Choroid plexus epithelial cell (primary cell): ENCODE measurements at regions not wholly inside any gene's neighbourhood (a gene's known extent, or its start where the extent isn't known, plus 50 kb on each side); places are given as distances from the start of the nearest gene placed in this dataset.

Source experiments
- DNase-seq: peaks from one replicate; pipeline ENCODE4 v3.0.0-alpha.2; 2010; ENCODE audit warnings: low read depth
- H3K4me3 ChIP-seq: 2 replicates; pipeline ENCODE4 v1.5.1; 2011; ENCODE audit warnings: low read depth, mild to moderate bottlenecking, control low read depth, low read length, moderate library complexity
- CTCF ChIP-seq: conservative IDR thresholded peaks from 2 replicates; pipeline ENCODE4 v1.5.1; 2011; ENCODE audit warnings: low read depth, mild to moderate bottlenecking, control low read depth, inconsistent platforms, low read length, moderate library complexity

- DNase-seq = no peak
- peak; percentile 11 for TF ChIP-seq CTCF
- H3K4me3 ChIP-seq = no peak overlapping the region
Measured at GRCh38 chr1:56148326-56149193, 430.8 kb downstream of the PLPP3 start.

- no peak overlapping the region for H3K4me3 ChIP-seq
- DNase-seq = no peak
Measured at GRCh38 chr1:56147459-56147858, 431.9 kb downstream of the PLPP3 start.

DNA sequence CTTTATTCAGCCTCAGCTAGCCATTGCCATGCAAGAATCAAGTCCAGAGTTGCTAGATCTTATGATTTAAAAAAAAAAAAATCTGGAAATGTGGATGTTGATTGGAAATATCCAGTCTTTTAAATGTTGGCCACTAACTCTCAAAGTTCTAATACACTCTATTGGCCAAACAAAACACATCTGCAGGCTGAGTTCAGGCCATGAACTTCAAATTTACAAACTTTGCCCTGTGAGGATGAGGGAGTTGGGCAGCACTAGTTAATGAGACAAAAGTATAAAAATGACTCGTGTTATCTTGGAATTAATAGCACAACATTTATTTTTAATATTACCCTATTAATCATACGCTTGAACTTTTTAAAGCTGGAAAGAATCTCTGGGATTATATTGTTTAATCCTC, 432.3 kb downstream of the PLPP3 start:
- no peak for DNase-seq
- no peak overlapping the region for H3K4me3 ChIP-seq
- TF ChIP-seq CTCF = no peak

More at GRCh38 chr1:56147459-56147858, 431.9 kb downstream of the PLPP3 start:
- no peak for TF ChIP-seq CTCF

- H3K4me3 ChIP-seq = no peak overlapping the region
- TF ChIP-seq CTCF = no peak
- peak; percentile 61 for DNase-seq
Measured at GRCh38 chr1:56146449-56146848, 432.9 kb downstream of the PLPP3 start.

DNA sequence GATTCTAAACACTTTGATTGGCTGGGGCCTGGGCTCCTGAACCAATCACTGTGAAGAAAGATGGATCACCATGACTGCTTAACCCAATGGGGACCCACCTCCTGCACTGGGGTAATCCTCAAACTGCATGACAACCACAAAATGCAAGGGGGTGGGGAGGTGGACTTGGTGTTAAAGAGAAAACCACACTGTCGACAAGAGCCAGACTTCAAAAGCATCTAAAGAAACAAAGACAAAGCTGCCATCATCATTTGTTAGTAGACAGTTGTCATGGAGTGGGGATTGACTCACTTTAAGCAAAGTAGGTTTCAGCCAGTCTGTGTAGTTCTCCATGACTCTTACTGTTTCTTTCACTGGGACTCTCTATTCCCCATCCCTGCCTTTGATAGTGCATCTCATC, 433.8 kb downstream of the PLPP3 start:
- H3K4me3 ChIP-seq = no peak overlapping the region
- no peak for DNase-seq
- TF ChIP-seq CTCF = no peak

DNA sequence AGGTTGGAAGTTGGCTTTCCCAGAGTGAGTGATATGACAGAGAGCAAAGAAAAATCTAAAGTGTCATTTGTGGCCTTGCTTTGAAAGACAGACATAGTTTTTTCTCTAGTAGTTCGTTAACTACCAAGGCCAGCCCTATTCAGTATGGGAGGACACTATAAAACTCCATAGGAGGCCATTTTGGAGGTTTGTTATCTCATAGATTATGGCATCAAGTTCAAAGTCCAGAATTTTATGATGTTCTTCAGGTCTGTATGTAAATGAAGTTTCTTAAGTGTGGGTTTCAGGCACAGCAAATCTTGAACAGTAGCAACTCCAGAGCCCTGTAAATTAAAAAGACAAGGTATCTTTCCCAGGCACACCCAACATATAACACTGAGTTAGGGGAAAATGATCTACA, 437.1 kb downstream of the PLPP3 start:
- H3K4me3 ChIP-seq = no peak overlapping the region
- no peak for TF ChIP-seq CTCF
- no peak for DNase-seq

GRCh38 chr1:56139836-56140235, 439.5 kb downstream of the PLPP3 start:
- DNase-seq = no peak
- TF ChIP-seq CTCF = no peak
- no peak overlapping the region for H3K4me3 ChIP-seq
